Right lobe of liver (tissue), 4 donors: ENCODE measurements at regions not wholly inside any gene's neighbourhood (a gene's known extent, or its start where the extent isn't known, plus 50 kb on each side); places are given as distances from the start of the nearest gene placed in this dataset.

Experiments used
- CTCF ChIP-seq, 4 donors: fragments of 200-600 bp in 3 of 4; fragments of 450-650 bp in 1 of 4; IDR thresholded peaks; one replicate each; pipeline versions ENCODE4 v1.5.1 to v1.8.0; 2016 to 2022; ENCODE audit warnings: antibody characterized with exemption in 4 of 4, mild to moderate bottlenecking in 2 of 4
- POLR2A ChIP-seq: fragments of 450-650 bp; IDR thresholded peaks from one replicate; pipeline ENCODE4 v1.6.1; 2017; ENCODE audit warnings: antibody characterized with exemption, mild to moderate bottlenecking
- donor health status: DM: no; HTN: no; CAD: no.
- donor health status: DM: no; HTN: no; CAD: no.
- donor health status: DM: no; HTN: yes; CAD: no.

- no peak for TF ChIP-seq CTCF (IDR thresholded peaks at IDR 0.05)
- no peak for TF ChIP-seq POLR2A
Measured at GRCh38 chr16:85532147-85532546, 81.0 kb upstream of the GSE1 start.
